HG02763 (cell line): ENCODE measurements at regions not wholly inside any gene's neighbourhood (a gene's known extent, or its start where the extent isn't known, plus 50 kb on each side); places are given as distances from the start of the nearest gene placed in this dataset.
"Not testable (repeated sequence)": the region's sequence is repeated elsewhere in the genome, so short reads cannot be mapped to it uniquely, and the experiment has no call there.

Source experiments
- ATAC-seq: cut with Tn5 transposase; IDR thresholded peaks from one replicate; pipeline ENCODE4 v1.9.1; 2021; ENCODE audit warnings: mild to moderate bottlenecking, moderate library complexity; ENCODE audit not compliant: unreplicated experiment

DNA sequence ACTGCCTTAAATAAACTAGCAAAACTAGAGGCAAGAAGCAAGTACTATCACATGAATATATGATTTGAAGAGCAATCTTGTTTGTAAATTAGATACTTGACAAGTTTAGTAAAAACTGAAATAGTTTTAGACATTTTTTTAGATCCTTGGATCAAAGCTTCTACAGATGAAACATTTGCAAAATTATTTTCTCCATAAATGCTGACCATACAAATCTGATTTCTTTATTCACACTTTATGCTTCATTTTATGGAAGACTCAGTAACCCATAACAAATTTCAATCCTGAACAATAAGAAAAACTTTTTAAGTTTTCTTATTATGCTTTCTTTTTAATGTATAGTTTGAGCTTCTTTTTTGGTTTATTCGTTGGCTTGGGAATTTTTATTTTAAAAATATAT is 750.2 kb upstream of the SLITRK5 start:
- ATAC-seq = no peak

DNA sequence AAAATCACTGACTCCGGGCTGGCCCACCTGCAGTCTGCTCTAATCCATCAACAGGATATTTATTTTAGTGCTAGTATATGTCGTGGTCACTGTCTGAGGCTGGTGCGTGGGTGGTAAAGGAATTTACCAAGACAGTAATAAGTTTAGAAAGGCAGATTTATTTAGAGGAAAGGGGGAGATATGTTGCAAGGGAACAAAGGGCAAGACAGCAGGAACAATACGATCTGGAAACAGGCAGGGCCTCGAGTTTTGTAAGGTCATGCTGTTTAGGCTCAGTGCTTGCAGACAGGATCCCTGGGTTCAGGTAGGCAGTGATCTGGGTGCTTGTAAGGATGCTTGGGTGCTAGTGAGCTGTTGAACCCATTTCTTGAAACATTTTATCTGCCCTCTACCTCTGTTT is 748.2 kb upstream of the SLITRK5 start:
- ATAC-seq = no peak

- ATAC-seq = not testable (repeated sequence)
Observed at GRCh38 chr13:86926916-86927315, 744.3 kb upstream of the SLITRK5 start.

DNA sequence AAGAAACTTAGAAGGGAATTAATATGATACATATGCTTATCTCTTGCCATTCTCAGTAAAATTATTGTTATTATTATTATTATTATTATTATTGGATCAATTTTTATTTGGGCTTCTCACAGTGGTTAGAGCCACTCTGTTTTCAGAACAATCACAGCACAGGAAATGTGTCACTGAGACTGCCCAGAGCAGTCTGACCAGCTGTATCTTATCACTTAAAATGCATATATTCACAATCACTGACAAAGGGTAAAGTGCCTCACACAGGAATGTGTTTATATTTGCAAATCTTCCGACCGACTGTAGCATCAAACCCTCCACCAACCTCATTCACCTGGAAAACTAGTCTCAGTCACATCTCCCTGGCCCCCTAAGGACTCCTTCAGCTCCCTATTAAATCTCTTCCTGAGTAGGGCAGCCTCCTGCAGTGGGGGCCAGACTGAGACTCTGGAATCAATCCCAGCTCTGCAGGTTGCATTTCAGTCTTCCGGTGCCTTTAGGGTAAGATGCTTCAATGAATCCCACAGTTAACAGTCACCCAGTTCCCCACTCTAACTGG is 738.3 kb upstream of the SLITRK5 start:
- no peak for ATAC-seq

- no peak for ATAC-seq
Observed at GRCh38 chr13:86933676-86934075, 737.5 kb upstream of the SLITRK5 start.

GRCh38 chr13:86937316-86937715 is 733.9 kb upstream of the SLITRK5 start:
- ATAC-seq = no peak

GRCh38 chr13:86945584-86945983 is 725.6 kb upstream of the SLITRK5 start:
- no peak for ATAC-seq

GRCh38 chr13:86946734-86947133 is 724.4 kb upstream of the SLITRK5 start:
- ATAC-seq = no peak

GRCh38 chr13:86954341-86954740 is 716.8 kb upstream of the SLITRK5 start:
- no peak for ATAC-seq

DNA sequence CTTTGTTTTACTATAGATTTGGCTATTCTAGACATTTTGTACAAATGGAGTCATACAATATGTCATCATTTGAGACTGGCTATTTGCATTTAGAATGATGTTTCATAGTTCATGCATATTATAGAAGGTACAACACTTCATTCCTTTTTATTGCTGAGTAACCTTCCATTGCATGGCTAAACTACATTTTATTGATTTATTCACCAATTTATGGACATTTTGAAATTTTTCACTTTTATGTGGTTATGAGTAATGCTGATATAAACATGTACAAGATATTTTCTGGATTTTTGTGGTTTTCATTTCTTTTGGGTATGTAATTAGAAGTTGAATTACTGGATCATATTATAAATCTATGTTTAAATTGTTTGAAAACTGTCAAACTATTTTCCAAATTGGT is 710.3 kb upstream of the SLITRK5 start:
- ATAC-seq = no peak

- no peak for ATAC-seq
Observed at GRCh38 chr13:86974251-86974994, 696.7 kb upstream of the SLITRK5 start.

DNA sequence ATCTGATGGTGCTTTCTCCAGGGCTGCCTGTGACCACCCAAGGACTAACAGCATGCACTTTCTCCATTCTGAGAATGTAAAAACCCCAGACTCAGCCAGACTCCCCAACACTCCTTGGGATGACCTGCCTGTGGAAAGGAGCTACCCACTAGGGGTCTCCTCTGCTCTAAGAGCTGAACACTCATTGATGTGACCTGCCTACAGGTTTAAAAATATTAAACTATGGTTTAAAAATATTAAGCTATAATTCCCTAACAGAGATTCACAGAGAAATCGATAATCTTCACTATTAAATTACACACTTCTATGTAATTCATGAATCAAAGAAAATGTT is 696.2 kb upstream of the SLITRK5 start:
- ATAC-seq = no peak

- no peak for ATAC-seq
Observed at GRCh38 chr13:86976521-86977324, 694.4 kb upstream of the SLITRK5 start.

DNA sequence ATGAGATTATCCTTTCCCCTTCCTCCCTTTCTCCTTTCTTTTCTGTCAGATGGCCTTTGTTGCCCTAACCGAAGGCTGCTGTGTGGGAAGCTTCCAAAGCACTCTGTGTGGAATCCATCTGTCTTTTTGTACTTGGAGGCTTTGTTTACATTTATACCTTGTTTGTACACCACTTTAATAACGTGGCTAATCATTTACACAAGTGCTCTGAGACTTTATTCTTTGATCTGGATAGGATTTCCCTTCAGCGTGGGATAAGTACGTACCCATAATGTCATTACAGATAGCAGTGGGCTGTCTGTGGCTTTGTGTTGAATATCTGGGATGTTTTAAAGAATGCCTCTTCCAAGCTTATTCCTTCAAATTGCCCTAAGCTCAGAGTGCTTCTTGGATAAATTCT is 684.7 kb upstream of the SLITRK5 start:
- no peak for ATAC-seq

- no peak for ATAC-seq
Observed at GRCh38 chr13:86992251-86992650, 678.9 kb upstream of the SLITRK5 start.

- ATAC-seq = no peak
Observed at GRCh38 chr13:87003265-87003664, 667.9 kb upstream of the SLITRK5 start.

DNA sequence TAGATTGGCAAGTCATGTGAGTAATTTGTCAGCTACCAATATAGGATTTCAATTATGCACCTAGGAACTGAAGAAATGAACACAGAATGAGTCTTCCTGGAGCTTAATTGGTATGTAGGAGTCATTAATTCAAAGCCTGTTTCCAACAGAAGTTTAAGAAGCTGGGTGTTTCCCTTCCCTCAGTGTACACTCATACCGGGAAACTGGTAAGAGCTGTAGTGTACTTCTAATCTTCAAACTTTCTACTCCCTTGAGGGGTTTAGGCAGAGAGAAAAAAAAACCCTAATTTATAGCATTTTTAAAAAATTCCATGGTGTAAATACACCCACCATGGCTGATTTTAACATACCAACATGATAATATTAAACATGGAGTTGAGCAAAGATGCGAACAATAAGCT is 665.7 kb upstream of the SLITRK5 start:
- no peak for ATAC-seq

GRCh38 chr13:87035526-87035925 is 635.6 kb upstream of the SLITRK5 start:
- ATAC-seq = no peak

GRCh38 chr13:87042946-87043345 is 628.2 kb upstream of the SLITRK5 start:
- no peak for ATAC-seq

DNA sequence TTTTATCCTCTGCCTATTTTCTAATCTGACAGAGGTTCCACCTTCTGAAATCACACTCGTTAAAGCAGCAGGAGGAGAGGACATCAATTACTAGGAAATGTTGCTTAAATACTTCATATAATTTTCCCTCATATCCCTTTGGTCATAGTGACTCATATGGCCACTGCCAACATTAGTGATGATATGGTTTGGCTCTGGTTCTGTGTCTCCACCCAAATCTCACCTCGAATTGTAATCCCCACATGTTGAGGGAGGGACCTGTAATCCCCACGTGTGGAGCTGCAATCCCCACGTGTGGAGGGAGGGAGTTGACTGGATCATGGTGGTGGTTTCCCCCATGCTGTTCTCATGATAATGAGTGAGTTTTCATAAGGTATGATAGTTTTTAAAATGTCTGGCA is 618.4 kb upstream of the SLITRK5 start:
- ATAC-seq = no peak

DNA sequence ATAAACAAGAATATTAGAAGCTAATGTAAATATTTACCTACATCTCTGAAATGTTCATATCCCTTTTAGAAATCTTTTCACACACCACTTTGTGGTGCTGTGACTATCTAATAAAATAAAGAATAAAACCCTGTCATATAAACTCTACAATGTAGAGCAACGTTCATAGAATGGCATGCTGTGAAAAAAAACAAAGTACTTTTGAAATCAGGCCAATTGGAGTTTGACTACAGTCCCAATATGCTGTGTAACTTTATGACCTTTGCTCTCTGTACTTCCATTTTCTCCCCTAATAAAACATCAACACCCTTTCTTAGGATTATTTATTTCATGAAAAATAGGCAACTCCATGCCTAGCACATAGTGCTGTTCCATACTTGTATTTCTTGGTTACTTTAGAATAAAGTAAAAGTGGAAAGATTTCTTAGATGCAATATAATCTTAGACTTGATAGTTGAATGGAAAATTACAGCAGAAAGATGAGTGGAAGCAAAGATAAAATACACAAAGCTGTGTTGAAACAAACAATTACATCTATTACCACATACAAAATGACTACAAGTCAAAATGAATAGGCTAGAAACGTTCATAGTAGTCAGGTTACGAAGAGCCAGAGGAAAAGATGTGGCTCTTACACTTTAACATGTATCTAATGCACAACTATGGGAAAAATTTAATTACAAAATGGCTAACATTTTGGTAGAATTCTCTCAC is 613.2 kb upstream of the SLITRK5 start:
- no peak for ATAC-seq
